ENCODE measurements at regions not wholly inside any gene's neighbourhood (a gene's known extent, or its start where the extent isn't known, plus 50 kb on each side); places are given as distances from the start of the nearest gene placed in this dataset.
"Not testable (repeated sequence)": the region's sequence is repeated elsewhere in the genome, so short reads cannot be mapped to it uniquely, and the experiment has no call there.

GRCh38 chr2:234719116-234719716, 222.3 kb upstream of the ARL4C start:
- DNase-seq, result no peak

- DNase-seq, result no peak
These were observed 219.4 kb upstream of the ARL4C start for GRCh38 chr2:234716271-234716670.

GRCh38 chr2:234715671-234716250, 218.9 kb upstream of the ARL4C start:
- DNase-seq, result no peak

- no peak for DNase-seq
These were observed 217.8 kb upstream of the ARL4C start for GRCh38 chr2:234714711-234715110.

- DNase-seq, result no peak
These were observed 215.6 kb upstream of the ARL4C start for GRCh38 chr2:234712421-234712935.

- DNase-seq, result no peak
These were observed 214.4 kb upstream of the ARL4C start for GRCh38 chr2:234711308-234711707.

- DNase-seq, result no peak
These were observed 213.7 kb upstream of the ARL4C start for GRCh38 chr2:234710587-234710986.

GRCh38 chr2:234710066-234710465, 213.2 kb upstream of the ARL4C start:
- no peak for DNase-seq

GRCh38 chr2:234708717-234709116, 211.8 kb upstream of the ARL4C start:
- no peak for DNase-seq

GRCh38 chr2:234708091-234708683, 211.3 kb upstream of the ARL4C start:
- no peak for DNase-seq

- no peak for DNase-seq
These were observed 209.2 kb upstream of the ARL4C start for GRCh38 chr2:234706086-234706485.

- DNase-seq, result no peak
These were observed 208.2 kb upstream of the ARL4C start for GRCh38 chr2:234705108-234705507.

- no peak for DNase-seq
These were observed 206.4 kb upstream of the ARL4C start for GRCh38 chr2:234703258-234703657.

- no peak for DNase-seq
These were observed 205.9 kb upstream of the ARL4C start for GRCh38 chr2:234702731-234703225.

- no peak for DNase-seq
These were observed 205.0 kb upstream of the ARL4C start for GRCh38 chr2:234701841-234702240.

GRCh38 chr2:234701421-234701820, 204.5 kb upstream of the ARL4C start:
- DNase-seq, result no peak

- DNase-seq, result no peak
These were observed 202.6 kb upstream of the ARL4C start for GRCh38 chr2:234699456-234699855.

- DNase-seq, result not testable (repeated sequence)
These were observed 200.5 kb upstream of the ARL4C start for GRCh38 chr2:234697300-234697876.

- no peak for DNase-seq
These were observed 199.1 kb upstream of the ARL4C start for GRCh38 chr2:234695981-234696380.

- DNase-seq, result no peak
These were observed 197.5 kb upstream of the ARL4C start for GRCh38 chr2:234694244-234695013.

GRCh38 chr2:234693681-234694190, 196.9 kb upstream of the ARL4C start:
- DNase-seq, result not testable (repeated sequence)

GRCh38 chr2:234693191-234693590, 196.3 kb upstream of the ARL4C start:
- not testable (repeated sequence) for DNase-seq

Measured in CD4-positive, alpha-beta T cell treated with Interleukin-10 for 1 hour (primary cell).